Neural cell (in vitro differentiated cells): ENCODE measurements at regions not wholly inside any gene's neighbourhood (a gene's known extent, or its start where the extent isn't known, plus 50 kb on each side); places are given as distances from the start of the nearest gene placed in this dataset.

Source experiments
- H2AFZ ChIP-seq: fragments of 200-600, 300-800 bp; sonication (generic), shearing (Covaris generic); 2 replicates; pipeline ENCODE4 v1.6.0; 2014; ENCODE audit warnings: low read depth, mild to moderate bottlenecking, antibody characterized with exemption, low read length, moderate library complexity
- H3F3A ChIP-seq: fragments of 200-600 bp; shearing (Covaris generic); 2 replicates; pipeline ENCODE4 v1.6.1; 2016; ENCODE audit warnings: mild to moderate bottlenecking, moderate library complexity, mixed read lengths, antibody characterized with exemption, low read length; ENCODE audit not compliant: insufficient read depth, poor library complexity, severe bottlenecking
- H3K27ac ChIP-seq: fragments of 200-600, 300-800 bp; sonication (generic), shearing (Covaris generic); 2 replicates; pipeline ENCODE4 v1.5.1; 2014; ENCODE audit warnings: mild to moderate bottlenecking, low read length, moderate library complexity
- H3K27me3 ChIP-seq: fragments of 300-800, 200-600 bp; sonication (generic), shearing (Covaris generic); 2 replicates; pipeline ENCODE4 v1.6.0; 2014; ENCODE audit warnings: mild to moderate bottlenecking, low read depth, low read length, moderate library complexity; ENCODE audit not compliant: insufficient read depth
- H3K36me3 ChIP-seq: fragments of 300-800, 200-600 bp; sonication (generic), shearing (Covaris generic); 2 replicates; pipeline ENCODE4 v1.5.1; 2014; ENCODE audit warnings: mild to moderate bottlenecking, antibody characterized with exemption, low read length, moderate library complexity; ENCODE audit not compliant: insufficient read depth
- H3K4me2 ChIP-seq: fragments of 300-800, 200-600 bp; sonication (generic), shearing (Covaris generic); 2 replicates; pipeline ENCODE4 v1.6.0; 2014; ENCODE audit warnings: mild to moderate bottlenecking, low read length
- H3K4me3 ChIP-seq: fragments of 300-800, 200-600 bp; sonication (generic), shearing (Covaris generic); 2 replicates; pipeline ENCODE4 v1.5.1; 2014; ENCODE audit warnings: mild to moderate bottlenecking, low read length, moderate library complexity
- H3K79me2 ChIP-seq: fragments of 200-600 bp; shearing (Covaris generic); replicated peaks from 2 replicates; pipeline ENCODE4 v1.6.0; 2014; ENCODE audit warnings: mild to moderate bottlenecking, low read length, moderate library complexity; ENCODE audit not compliant: insufficient read depth
- H3K9ac ChIP-seq: fragments of 300-800, 200-600 bp; sonication (generic), shearing (Covaris generic); 2 replicates; pipeline ENCODE4 v1.6.1; 2016; ENCODE audit warnings: mild to moderate bottlenecking, low read length, mixed read lengths
- H3K9me2 ChIP-seq: fragments of 200-600 bp; shearing (Covaris generic); 2 replicates; pipeline ENCODE4 v1.6.1; 2016; ENCODE audit warnings: mild to moderate bottlenecking, low read length, mixed read lengths; ENCODE audit not compliant: insufficient read depth
- H3K9me3 ChIP-seq: fragments of 200-600, 300-800 bp; sonication (generic), shearing (Covaris generic); 2 replicates; pipeline ENCODE4 v1.6.1; 2016; ENCODE audit warnings: mild to moderate bottlenecking, mixed run types, low read length, moderate library complexity, mixed read lengths
- H4K20me1 ChIP-seq: fragments of 200-600 bp; shearing (Covaris generic); 2 replicates; pipeline ENCODE4 v1.6.1; 2016; ENCODE audit warnings: mild to moderate bottlenecking, mixed run types; ENCODE audit not compliant: insufficient read depth
- EP300 ChIP-seq: fragments of 450-650 bp; conservative IDR thresholded peaks from 2 replicates; pipeline ENCODE4 v1.6.1; 2014; ENCODE audit warnings: antibody characterized with exemption, mild to moderate bottlenecking, moderate library complexity; ENCODE audit not compliant: poor library complexity, severe bottlenecking
- EZH2 ChIP-seq: fragments of 200-600, 300-800 bp; shearing (Covaris generic), sonication (generic); IDR thresholded peaks from 2 replicates; pipeline ENCODE4 v1.6.1; 2014; ENCODE audit warnings: antibody characterized with exemption, low read length, borderline replicate concordance, mild to moderate bottlenecking; ENCODE audit not compliant: insufficient read depth, poor library complexity, severe bottlenecking
- MXI1 ChIP-seq: fragments of 450-650 bp; conservative IDR thresholded peaks from 2 replicates; pipeline ENCODE4 v1.6.1; 2014; ENCODE audit warnings: antibody characterized with exemption, mild to moderate bottlenecking; ENCODE audit not compliant: poor library complexity, severe bottlenecking
- POLR2AphosphoS5 ChIP-seq: IDR thresholded peaks from 2 replicates; pipeline ENCODE4 v1.6.1; 2012
- RAD21 ChIP-seq: fragments of 450-650 bp; conservative IDR thresholded peaks from 2 replicates; pipeline ENCODE4 v1.6.1; 2014; ENCODE audit warnings: antibody characterized with exemption, mild to moderate bottlenecking, moderate library complexity
- SMC3 ChIP-seq: fragments of 450-650 bp; conservative IDR thresholded peaks from 2 replicates; pipeline ENCODE4 v1.6.1; 2014; ENCODE audit warnings: antibody characterized with exemption, mild to moderate bottlenecking, moderate library complexity; ENCODE audit not compliant: poor library complexity
- TAF1 ChIP-seq: IDR thresholded peaks from 2 replicates; pipeline ENCODE4 v1.6.1; 2012; ENCODE audit warnings: low read depth
- small RNA-seq, 3 experiments: library from RNA; depleted of rRNA; stranded (forward); fragments of <200 nt; gene quantifications; one replicate each; pipeline ENCODE3, GENCODE V24; 2012
- TF ChIP-seq, protein P1 (sequence below): fragments of 450-650 bp; IDR thresholded peaks from 2 replicates; pipeline ENCODE4 v1.5.1; 2014; ENCODE audit warnings: antibody characterized with exemption, mild to moderate bottlenecking, moderate library complexity; ENCODE audit not compliant: poor library complexity, severe bottlenecking
- TF ChIP-seq, protein P2 (sequence below): IDR thresholded peaks from 2 replicates; pipeline ENCODE4 v1.6.1; 2012; ENCODE audit warnings: borderline replicate concordance

DNA sequence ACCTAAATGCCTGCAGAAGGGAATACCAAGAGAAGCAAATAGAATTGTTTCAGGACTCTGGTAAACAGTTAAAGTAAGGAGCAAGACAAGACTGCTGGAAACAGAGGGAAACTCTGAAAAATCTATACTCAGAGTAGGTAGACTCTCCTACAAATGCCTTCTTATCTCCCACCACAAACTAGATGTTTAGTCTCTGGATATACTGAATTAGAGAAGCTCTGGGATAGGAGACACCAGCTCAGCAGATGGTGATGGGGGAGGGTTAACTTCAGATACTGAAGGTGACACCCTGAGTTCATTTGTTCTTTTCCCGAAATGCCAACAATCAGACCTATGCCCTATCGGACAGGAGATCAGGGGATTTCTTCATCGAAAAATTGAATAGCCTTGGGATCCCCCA, 54.1 kb upstream of the CHD1 start:
- Histone ChIP-seq H4K20me1 (no peaks in the 10 kb centered on the region), H3K9ac (no peak overlapping the region), H3K79me2 (no peaks in the 10 kb centered on the region), H3K4me3 (no peak overlapping the region), H2AFZ (no peak overlapping the region), H3K9me2 (no peaks in the 10 kb centered on the region), H3K27me3 (no peaks in the 10 kb centered on the region), H3K27ac (no peak overlapping the region), H3K9me3 (no peaks in the 10 kb centered on the region), H3F3A (no peaks in the 10 kb centered on the region), H3K4me2 (no peak overlapping the region), H3K36me3 (no peaks in the 10 kb centered on the region)
- TF ChIP-seq MXI1 (no peak), TAF1 (no peak), RAD21 (no peak), SMC3 (no peak), EP300 (no peak), POLR2AphosphoS5 (no peak), EZH2 (no peak)
- TF ChIP-seq, protein P1, sequence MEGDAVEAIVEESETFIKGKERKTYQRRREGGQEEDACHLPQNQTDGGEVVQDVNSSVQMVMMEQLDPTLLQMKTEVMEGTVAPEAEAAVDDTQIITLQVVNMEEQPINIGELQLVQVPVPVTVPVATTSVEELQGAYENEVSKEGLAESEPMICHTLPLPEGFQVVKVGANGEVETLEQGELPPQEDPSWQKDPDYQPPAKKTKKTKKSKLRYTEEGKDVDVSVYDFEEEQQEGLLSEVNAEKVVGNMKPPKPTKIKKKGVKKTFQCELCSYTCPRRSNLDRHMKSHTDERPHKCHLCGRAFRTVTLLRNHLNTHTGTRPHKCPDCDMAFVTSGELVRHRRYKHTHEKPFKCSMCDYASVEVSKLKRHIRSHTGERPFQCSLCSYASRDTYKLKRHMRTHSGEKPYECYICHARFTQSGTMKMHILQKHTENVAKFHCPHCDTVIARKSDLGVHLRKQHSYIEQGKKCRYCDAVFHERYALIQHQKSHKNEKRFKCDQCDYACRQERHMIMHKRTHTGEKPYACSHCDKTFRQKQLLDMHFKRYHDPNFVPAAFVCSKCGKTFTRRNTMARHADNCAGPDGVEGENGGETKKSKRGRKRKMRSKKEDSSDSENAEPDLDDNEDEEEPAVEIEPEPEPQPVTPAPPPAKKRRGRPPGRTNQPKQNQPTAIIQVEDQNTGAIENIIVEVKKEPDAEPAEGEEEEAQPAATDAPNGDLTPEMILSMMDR, result no peak
- TF ChIP-seq, protein P2, sequence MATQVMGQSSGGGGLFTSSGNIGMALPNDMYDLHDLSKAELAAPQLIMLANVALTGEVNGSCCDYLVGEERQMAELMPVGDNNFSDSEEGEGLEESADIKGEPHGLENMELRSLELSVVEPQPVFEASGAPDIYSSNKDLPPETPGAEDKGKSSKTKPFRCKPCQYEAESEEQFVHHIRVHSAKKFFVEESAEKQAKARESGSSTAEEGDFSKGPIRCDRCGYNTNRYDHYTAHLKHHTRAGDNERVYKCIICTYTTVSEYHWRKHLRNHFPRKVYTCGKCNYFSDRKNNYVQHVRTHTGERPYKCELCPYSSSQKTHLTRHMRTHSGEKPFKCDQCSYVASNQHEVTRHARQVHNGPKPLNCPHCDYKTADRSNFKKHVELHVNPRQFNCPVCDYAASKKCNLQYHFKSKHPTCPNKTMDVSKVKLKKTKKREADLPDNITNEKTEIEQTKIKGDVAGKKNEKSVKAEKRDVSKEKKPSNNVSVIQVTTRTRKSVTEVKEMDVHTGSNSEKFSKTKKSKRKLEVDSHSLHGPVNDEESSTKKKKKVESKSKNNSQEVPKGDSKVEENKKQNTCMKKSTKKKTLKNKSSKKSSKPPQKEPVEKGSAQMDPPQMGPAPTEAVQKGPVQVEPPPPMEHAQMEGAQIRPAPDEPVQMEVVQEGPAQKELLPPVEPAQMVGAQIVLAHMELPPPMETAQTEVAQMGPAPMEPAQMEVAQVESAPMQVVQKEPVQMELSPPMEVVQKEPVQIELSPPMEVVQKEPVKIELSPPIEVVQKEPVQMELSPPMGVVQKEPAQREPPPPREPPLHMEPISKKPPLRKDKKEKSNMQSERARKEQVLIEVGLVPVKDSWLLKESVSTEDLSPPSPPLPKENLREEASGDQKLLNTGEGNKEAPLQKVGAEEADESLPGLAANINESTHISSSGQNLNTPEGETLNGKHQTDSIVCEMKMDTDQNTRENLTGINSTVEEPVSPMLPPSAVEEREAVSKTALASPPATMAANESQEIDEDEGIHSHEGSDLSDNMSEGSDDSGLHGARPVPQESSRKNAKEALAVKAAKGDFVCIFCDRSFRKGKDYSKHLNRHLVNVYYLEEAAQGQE, result no peak

Small RNA genes lying in the stretch of these regions (small RNA-seq; reads per million reads assigned to genes)
- gene MTND4LP5 (0 to 0.03 (median 0) reads per million in 3 experiments), gene RF00019 (0 to 1.2 (median 0) reads per million in 3 experiments), gene RNU6-1119P (0 reads per million in 3 experiments)
